Vagina (tissue), 2 donors: ENCODE measurements at regions not wholly inside any gene's neighbourhood (a gene's known extent, or its start where the extent isn't known, plus 50 kb on each side); places are given as distances from the start of the nearest gene placed in this dataset.

Source experiments
- DNase-seq, 2 donors: peaks; one replicate each; pipeline ENCODE4 v3.0.0-alpha.2; 2017; ENCODE audit errors: extremely low spot score in 2 of 2
- H3K27ac ChIP-seq: fragments of 200-600 bp; sonication (generic); one replicate; pipeline ENCODE4 v1.5.1; 2019
- H3K27me3 ChIP-seq: fragments of 200-600 bp; sonication (generic); one replicate; pipeline ENCODE4 v1.5.1; 2019
- H3K36me3 ChIP-seq, 2 donors: fragments of 200-600 bp; sonication (generic); one replicate each; pipeline ENCODE4 v1.5.1; 2017 to 2019
- H3K4me1 ChIP-seq: fragments of 200-600 bp; sonication (generic); one replicate; pipeline ENCODE4 v1.5.1; 2019
- H3K4me3 ChIP-seq, 2 donors: fragments of 200-600 bp; sonication (generic); 1 replicate in 1 of 2; 2 replicates in 1 of 2; pipeline ENCODE4 v1.5.1; 2016 to 2019
- H3K9me3 ChIP-seq: fragments of 200-600 bp; sonication (generic); one replicate; pipeline ENCODE4 v1.5.1; 2019
- POLR2A ChIP-seq, 2 donors: fragments of 450-650 bp; IDR thresholded peaks; one replicate each; pipeline ENCODE4 v1.6.1; 2017; ENCODE audit warnings: antibody characterized with exemption in 2 of 2, mild to moderate bottlenecking in 2 of 2, moderate library complexity in 2 of 2
- POLR2AphosphoS5 ChIP-seq, 2 donors: sonication (generic); formaldehyde crosslinking; IDR thresholded peaks; one replicate each; pipeline ENCODE4 v1.9.0; 2017; ENCODE audit warnings: antibody characterized with exemption in 2 of 2, mild to moderate bottlenecking in 2 of 2, low read depth in 1 of 2; ENCODE audit not compliant: insufficient read depth in 1 of 2
- intact Hi-C: fragments of 100-400 bp; cut with DNase I; formaldehyde crosslinking; loops from one replicate; pipeline ENCODE4 v1.15.1; 2023
- TF ChIP-seq, protein P1 (sequence below), 3 experiments: fragments of 450-650 bp in 2 of 3; fragments of 200-600 bp in 1 of 3; sonication (generic) in 1 of 3; IDR thresholded peaks; one replicate each; pipeline ENCODE4 v1.5.1; 2017 to 2019; ENCODE audit warnings: antibody characterized with exemption in 3 of 3, mild to moderate bottlenecking in 2 of 3, moderate library complexity in 2 of 3

DNA sequence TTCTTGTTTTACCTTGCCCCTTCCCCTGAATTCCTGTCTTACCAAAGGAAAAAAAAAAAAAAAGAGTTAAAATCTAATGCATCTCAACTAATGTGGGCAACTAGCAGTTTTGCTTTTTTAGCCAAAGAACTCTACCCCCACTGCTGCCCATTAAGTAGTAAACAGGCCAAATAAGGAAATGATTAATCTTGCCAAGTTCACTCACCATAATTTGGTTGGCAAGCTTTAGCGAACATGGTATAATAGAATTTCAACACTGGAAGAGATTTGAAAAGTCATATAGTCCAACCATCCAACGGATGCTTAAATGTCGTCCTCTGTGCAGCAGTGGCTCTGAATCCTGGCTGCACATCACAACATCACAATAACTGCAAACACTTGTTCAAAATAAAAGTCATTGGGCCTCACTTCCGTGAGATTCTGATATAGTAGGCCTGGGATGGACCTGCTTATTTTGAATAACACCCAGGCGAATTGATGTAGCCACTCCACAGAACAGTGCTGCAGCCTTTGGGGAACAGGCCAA lies 142.0 kb upstream of the UBE2E1 start:
- Histone ChIP-seq H3K4me1 (peaks cover 39% of the 10 kb centered on the region), H3K27ac (no peak overlapping the region), H3K9me3 (no peaks in the 10 kb centered on the region), H3K27me3 (no peaks in the 10 kb centered on the region), H3K4me3 (no peak overlapping the region), H3K36me3 (no peaks in the 10 kb centered on the region)
- no peak for TF ChIP-seq POLR2AphosphoS5 (IDR thresholded peaks at IDR 0.05; ENCODE audit: insufficient read depth in 1 of 2, low read depth in 1 of 2)
- TF ChIP-seq, protein P1, sequence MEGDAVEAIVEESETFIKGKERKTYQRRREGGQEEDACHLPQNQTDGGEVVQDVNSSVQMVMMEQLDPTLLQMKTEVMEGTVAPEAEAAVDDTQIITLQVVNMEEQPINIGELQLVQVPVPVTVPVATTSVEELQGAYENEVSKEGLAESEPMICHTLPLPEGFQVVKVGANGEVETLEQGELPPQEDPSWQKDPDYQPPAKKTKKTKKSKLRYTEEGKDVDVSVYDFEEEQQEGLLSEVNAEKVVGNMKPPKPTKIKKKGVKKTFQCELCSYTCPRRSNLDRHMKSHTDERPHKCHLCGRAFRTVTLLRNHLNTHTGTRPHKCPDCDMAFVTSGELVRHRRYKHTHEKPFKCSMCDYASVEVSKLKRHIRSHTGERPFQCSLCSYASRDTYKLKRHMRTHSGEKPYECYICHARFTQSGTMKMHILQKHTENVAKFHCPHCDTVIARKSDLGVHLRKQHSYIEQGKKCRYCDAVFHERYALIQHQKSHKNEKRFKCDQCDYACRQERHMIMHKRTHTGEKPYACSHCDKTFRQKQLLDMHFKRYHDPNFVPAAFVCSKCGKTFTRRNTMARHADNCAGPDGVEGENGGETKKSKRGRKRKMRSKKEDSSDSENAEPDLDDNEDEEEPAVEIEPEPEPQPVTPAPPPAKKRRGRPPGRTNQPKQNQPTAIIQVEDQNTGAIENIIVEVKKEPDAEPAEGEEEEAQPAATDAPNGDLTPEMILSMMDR (IDR thresholded peaks at IDR 0.05) = no peak
- no peak for TF ChIP-seq POLR2A (IDR thresholded peaks at IDR 0.05)
- no peak for DNase-seq
- intact Hi-C loops = no loop called here

DNA sequence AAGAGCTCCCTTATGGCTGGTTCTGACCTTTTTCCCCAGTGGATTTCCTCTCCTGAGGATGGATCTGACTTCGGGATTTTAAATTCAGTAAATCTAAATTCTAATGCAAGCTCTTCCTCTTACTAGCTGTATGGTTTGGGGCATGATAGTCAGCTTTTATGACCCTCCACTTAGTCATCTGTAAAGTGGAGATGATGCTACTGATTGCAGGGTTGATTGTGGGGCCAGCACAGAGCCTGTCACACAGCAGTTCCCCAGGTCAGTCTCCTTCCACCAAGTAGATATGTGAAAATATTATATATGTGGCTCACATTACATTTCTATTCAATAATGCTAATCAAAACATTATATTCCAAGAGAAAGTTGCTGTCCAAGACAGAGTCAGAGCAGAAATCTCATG lies 141.3 kb upstream of the UBE2E1 start:
- no peak for DNase-seq
- no peak for TF ChIP-seq POLR2A (IDR thresholded peaks at IDR 0.05)
- TF ChIP-seq, protein P1 (IDR thresholded peaks at IDR 0.05) = no peak
- no peak for TF ChIP-seq POLR2AphosphoS5 (IDR thresholded peaks at IDR 0.05; ENCODE audit: insufficient read depth in 1 of 2, low read depth in 1 of 2)
- Histone ChIP-seq H3K4me3 (no peak overlapping the region), H3K9me3 (no peaks in the 10 kb centered on the region), H3K4me1 (peaks cover 43% of the 10 kb centered on the region), H3K27ac (no peak overlapping the region), H3K36me3 (no peaks in the 10 kb centered on the region), H3K27me3 (no peaks in the 10 kb centered on the region)
- intact Hi-C loops = no loop called here

DNA sequence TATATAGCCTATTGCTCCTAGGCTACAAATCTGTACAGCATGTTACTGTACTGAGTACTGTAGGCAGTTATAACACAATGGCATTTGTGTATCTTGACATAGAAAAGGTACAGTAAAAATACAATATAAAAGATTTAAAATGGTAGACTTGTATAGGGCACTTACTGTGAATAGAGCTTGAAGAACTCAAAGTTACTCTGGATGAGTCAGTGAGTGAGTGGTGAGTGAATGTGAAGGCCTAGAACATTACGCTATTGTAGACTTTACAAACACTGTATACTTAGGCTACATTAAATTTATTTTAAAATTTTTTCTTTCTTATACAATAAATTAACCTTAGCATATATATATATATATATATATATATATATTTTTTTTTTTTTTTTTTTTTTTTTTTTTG lies 140.0 kb upstream of the UBE2E1 start:
- no peak for DNase-seq
- Histone ChIP-seq H3K9me3 (no peaks in the 10 kb centered on the region), H3K27me3 (no peaks in the 10 kb centered on the region), H3K4me3 (no peak overlapping the region), H3K36me3 (no peaks in the 10 kb centered on the region), H3K27ac (no peak overlapping the region), H3K4me1 (peaks cover 43% of the 10 kb centered on the region)
- intact Hi-C loops = no loop called here
- TF ChIP-seq, protein P1 (IDR thresholded peaks at IDR 0.05) = no peak
- TF ChIP-seq POLR2AphosphoS5 (IDR thresholded peaks at IDR 0.05; ENCODE audit: insufficient read depth in 1 of 2, low read depth in 1 of 2) (no peak), POLR2A (IDR thresholded peaks at IDR 0.05) (no peak)

DNA sequence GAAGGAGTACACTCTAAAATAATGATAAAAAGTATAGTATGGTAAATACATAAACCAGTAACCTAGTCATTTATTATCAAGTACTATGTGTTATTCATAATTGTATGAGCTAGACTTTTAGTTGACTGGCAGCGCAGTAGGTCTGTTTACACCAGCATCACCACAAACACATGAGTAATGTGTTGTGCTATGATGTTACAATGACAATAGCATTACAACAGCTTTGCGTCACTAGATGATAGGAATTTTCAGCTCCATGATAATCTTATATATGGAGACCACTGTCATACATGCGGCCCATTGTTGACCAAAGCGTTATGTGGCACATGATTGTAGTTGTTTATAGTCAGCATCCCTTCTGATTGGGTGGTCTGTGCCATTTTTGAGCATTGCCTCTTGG lies 138.9 kb upstream of the UBE2E1 start:
- no peak for DNase-seq
- Histone ChIP-seq H3K9me3 (no peaks in the 10 kb centered on the region), H3K27ac (no peak overlapping the region), H3K27me3 (no peaks in the 10 kb centered on the region), H3K4me3 (no peak overlapping the region), H3K4me1 (peaks cover 45% of the 10 kb centered on the region), H3K36me3 (no peaks in the 10 kb centered on the region)
- intact Hi-C loops = no loop called here
- TF ChIP-seq POLR2A (IDR thresholded peaks at IDR 0.05) (no peak), POLR2AphosphoS5 (IDR thresholded peaks at IDR 0.05; ENCODE audit: insufficient read depth in 1 of 2, low read depth in 1 of 2) (no peak)
- TF ChIP-seq, protein P1 (IDR thresholded peaks at IDR 0.05) = no peak

DNA sequence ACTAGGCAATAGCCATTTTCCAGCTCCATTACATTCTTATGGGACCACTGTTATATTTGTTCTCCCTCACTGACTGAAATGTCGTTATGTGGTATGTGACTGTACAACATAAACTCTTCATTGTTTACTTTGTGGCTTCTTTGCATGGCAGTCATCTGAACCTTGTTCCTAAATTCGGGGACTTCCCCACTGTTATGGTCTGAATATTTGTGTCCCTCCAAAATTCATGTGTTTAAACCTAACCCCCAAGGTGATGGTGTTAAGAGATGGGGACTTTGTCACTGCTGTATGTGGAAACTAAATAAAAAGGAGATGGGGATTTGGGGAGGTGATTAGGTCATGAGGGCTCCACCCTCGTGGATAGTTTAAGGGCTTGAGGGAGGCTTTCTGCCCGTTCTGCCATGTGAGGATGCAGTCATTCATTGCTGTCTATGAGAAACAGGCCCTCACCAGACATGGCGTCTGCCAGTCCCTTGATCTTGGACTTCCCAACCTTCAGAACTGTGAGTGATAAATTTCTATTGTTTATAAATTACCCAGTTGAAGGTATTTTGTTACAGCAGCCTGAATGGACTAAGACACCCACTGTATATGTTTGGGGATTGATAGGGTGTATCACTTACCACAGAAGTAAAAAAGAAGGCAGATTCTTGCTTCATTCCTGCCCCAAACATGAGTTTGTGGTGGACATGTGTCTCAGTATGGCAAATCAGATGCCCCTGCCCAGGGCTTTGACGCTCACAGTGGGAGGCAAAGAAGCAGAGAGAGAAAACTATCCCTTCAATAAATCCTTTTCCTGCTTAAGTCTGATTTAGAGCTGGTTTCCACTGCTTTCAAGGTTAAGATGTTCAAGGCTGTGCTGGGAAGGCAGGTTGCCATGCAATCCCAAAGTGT lies 138.0 kb upstream of the UBE2E1 start:
- DNase-seq = no peak
- Histone ChIP-seq H3K27ac (no peak overlapping the region), H3K4me1 (peaks cover 39% of the 10 kb centered on the region), H3K36me3 (no peaks in the 10 kb centered on the region), H3K4me3 (no peak overlapping the region), H3K27me3 (no peaks in the 10 kb centered on the region), H3K9me3 (no peaks in the 10 kb centered on the region)
- TF ChIP-seq POLR2A (IDR thresholded peaks at IDR 0.05) (no peak), POLR2AphosphoS5 (IDR thresholded peaks at IDR 0.05; ENCODE audit: insufficient read depth in 1 of 2, low read depth in 1 of 2) (no peak)
- TF ChIP-seq, protein P1 (IDR thresholded peaks at IDR 0.05) = no peak
- intact Hi-C loops = no loop called here
